IMR-90 (cell line): ENCODE measurements at regions not wholly inside any gene's neighbourhood (a gene's known extent, or its start where the extent isn't known, plus 50 kb on each side); places are given as distances from the start of the nearest gene placed in this dataset.

ENCODE experiments used
- ATAC-seq: fragments of 200-7000 bp; cut with Tn5 transposase; 2 replicates; pipeline ENCODE4 v1.9.1; 2020; ENCODE audit warnings: low read depth, mild to moderate bottlenecking, moderate library complexity
- BruUV-seq: library from RNA; stranded (reverse); fragments of 400-500 nt; replicated peaks from 2 replicates; lab custom pipeline; 2021; lab: Mats Ljungman, UMichigan
- CTCF ChIA-PET: fragments of 300-600 bp; formaldehyde crosslinking; extraction: SDS; loops from one replicate; lab custom pipeline; 2021; ENCODE audit warnings: antibody characterized with exemption; lab: Yijun Ruan, JAX
- POLR2A ChIA-PET: fragments of 300-600 bp; sonication (Branson Sonifier 250); formaldehyde crosslinking; loops from one replicate; lab custom pipeline; 2022; ENCODE audit warnings: antibody characterized with exemption; ENCODE audit not compliant: unreplicated experiment; lab: Charles Lee
- DNase-seq: peaks from one replicate; pipeline ENCODE4 v3.0.0; 2013
- H2AFZ ChIP-seq: replicated peaks from 2 replicates; pipeline ENCODE3; 2013; ENCODE audit warnings: low read length, mild to moderate bottlenecking; ENCODE audit not compliant: poor library complexity
- H2AK5ac ChIP-seq: 2 replicates; pipeline ENCODE4 v1.6.1; 2013; ENCODE audit warnings: low read depth, low read length, inconsistent platforms
- H2AK9ac ChIP-seq: replicated peaks from 2 replicates; pipeline ENCODE3; 2013; ENCODE audit warnings: mild to moderate bottlenecking, low read depth, low read length, moderate library complexity; ENCODE audit not compliant: poor library complexity
- H2BK120ac ChIP-seq: 2 replicates; pipeline ENCODE4 v1.6.1; 2013; ENCODE audit warnings: low read depth, low read length, inconsistent platforms
- H2BK15ac ChIP-seq: 3 replicates; pipeline ENCODE4 v1.6.1; 2013; ENCODE audit warnings: low read depth, low read length, inconsistent platforms
- H2BK20ac ChIP-seq: 2 replicates; pipeline ENCODE4 v1.6.1; 2013; ENCODE audit warnings: low read depth, mild to moderate bottlenecking, inconsistent platforms, low read length, moderate library complexity
- H2BK5ac ChIP-seq: 2 replicates; pipeline ENCODE4 v1.6.1; 2013; ENCODE audit warnings: mild to moderate bottlenecking, low read depth, low read length, inconsistent platforms; ENCODE audit not compliant: poor library complexity, severe bottlenecking
- H3K14ac ChIP-seq: replicated peaks from 2 replicates; pipeline ENCODE4 v1.6.1; 2013; ENCODE audit warnings: low read depth, low read length, inconsistent platforms
- H3K18ac ChIP-seq: 2 replicates; pipeline ENCODE4 v1.6.1; 2013; ENCODE audit warnings: low read depth, low read length, control low read depth
- H3K23ac ChIP-seq: 2 replicates; pipeline ENCODE4 v1.6.1; 2013; ENCODE audit warnings: low read depth, low read length, inconsistent platforms
- H3K27ac ChIP-seq: 2 replicates; pipeline ENCODE4 v1.5.1; 2013; ENCODE audit warnings: mild to moderate bottlenecking, control low read depth, low read length; ENCODE audit not compliant: insufficient read depth
- H3K27me3 ChIP-seq: 2 replicates; pipeline ENCODE4 v1.6.1; 2013; ENCODE audit warnings: low read length; ENCODE audit not compliant: control insufficient read depth, insufficient read depth
- H3K36me3 ChIP-seq: 2 replicates; pipeline ENCODE4 v1.6.1; 2013; ENCODE audit warnings: low read length, mixed read lengths; ENCODE audit not compliant: control insufficient read depth, insufficient read depth
- H3K4ac ChIP-seq: 2 replicates; pipeline ENCODE4 v1.6.1; 2013; ENCODE audit warnings: low read depth, low read length, inconsistent platforms
- H3K4me1 ChIP-seq: 2 replicates; pipeline ENCODE4 v1.6.1; 2013; ENCODE audit warnings: low read length, mixed read lengths; ENCODE audit not compliant: control insufficient read depth, insufficient read depth
- H3K4me2 ChIP-seq: 2 replicates; pipeline ENCODE4 v1.6.1; 2013; ENCODE audit warnings: low read depth, mild to moderate bottlenecking, control low read depth, low read length, moderate library complexity
- H3K4me3 ChIP-seq: 2 replicates; pipeline ENCODE4 v1.5.1; 2013; ENCODE audit warnings: low read depth, mild to moderate bottlenecking, control low read depth, low read length, moderate library complexity; ENCODE audit not compliant: insufficient read depth
- H3K56ac ChIP-seq: 2 replicates; pipeline ENCODE4 v1.6.1; 2013; ENCODE audit warnings: low read length, inconsistent platforms; ENCODE audit not compliant: insufficient read depth; ENCODE audit errors: extremely low read depth
- H3K79me1 ChIP-seq, 2 experiments: 2 replicates each; pipeline ENCODE4 v1.6.1; 2013; ENCODE audit warnings: low read length in 2 of 2, inconsistent platforms in 1 of 2, low read depth in 1 of 2
- H3K9ac ChIP-seq: 2 replicates; pipeline ENCODE4 v1.6.1; 2013; ENCODE audit warnings: low read depth, low read length, control low read depth
- H3K9me1 ChIP-seq: 2 replicates; pipeline ENCODE4 v1.6.1; 2013; ENCODE audit warnings: low read length, inconsistent platforms; ENCODE audit not compliant: insufficient read depth
- H3K9me3 ChIP-seq: 2 replicates; pipeline ENCODE4 v1.6.1; 2013; ENCODE audit warnings: low read length; ENCODE audit not compliant: control insufficient read depth, insufficient read depth
- H4K20me1 ChIP-seq: 2 replicates; pipeline ENCODE4 v1.6.1; 2013; ENCODE audit warnings: low read length, inconsistent platforms; ENCODE audit not compliant: insufficient read depth
- H4K5ac ChIP-seq: 2 replicates; pipeline ENCODE4 v1.6.1; 2013; ENCODE audit warnings: mild to moderate bottlenecking, low read depth, low read length, control low read depth
- H4K8ac ChIP-seq, 2 experiments: 2 replicates each; pipeline ENCODE4 v1.6.1; 2013; ENCODE audit warnings: low read depth in 2 of 2, low read length in 2 of 2, control low read depth in 1 of 2, inconsistent platforms in 1 of 2
- H4K91ac ChIP-seq: 2 replicates; pipeline ENCODE4 v1.6.1; 2013; ENCODE audit warnings: low read depth, low read length, inconsistent platforms; ENCODE audit not compliant: insufficient read depth
- CEBPB ChIP-seq: IDR thresholded peaks from 2 replicates; pipeline ENCODE4 v1.6.1; 2012; ENCODE audit warnings: low read depth, low read length, improper control_type of control experiment
- RAD21 ChIP-seq: IDR thresholded peaks from 2 replicates; pipeline ENCODE4 v1.6.1; 2012; ENCODE audit warnings: low read length, improper control_type of control experiment
- RCOR1 ChIP-seq: IDR thresholded peaks from 2 replicates; pipeline ENCODE4 v1.6.1; 2012; ENCODE audit warnings: mild to moderate bottlenecking, low read length, improper control_type of control experiment; ENCODE audit not compliant: insufficient replicate concordance
- SMC3 ChIP-seq: fragments of 150-350 bp; IDR thresholded peaks from 2 replicates; pipeline ENCODE4 v1.6.1; 2016; ENCODE audit warnings: low read depth, mild to moderate bottlenecking, antibody characterized with exemption, low read length, moderate library complexity
- WGBS, 2 experiments: methylation state at CpG; one replicate each; pipeline versions ENCODE4 v1.1.5 to v1.1.7; 2013; ENCODE audit warnings: missing lambda C conversion rate in 2 of 2; ENCODE audit not compliant: insufficient read length in 1 of 2; ENCODE audit errors: extremely low coverage in 2 of 2; 5-methylcytosine and 5-hydroxymethylcytosine counted together
- dilution Hi-C: fragments of 300-500 bp; cut with HindIII; formaldehyde crosslinking; loops from one replicate; pipeline ENCODE4 v1.14.3; 2018; ENCODE audit warnings: low sequenced_read_pairs; ENCODE audit not compliant: unreplicated experiment
- in situ Hi-C: fragments of 300-500 bp; cut with MboI; formaldehyde crosslinking; loops from 3 replicates; pipeline ENCODE4 v1.14.3; 2019; ENCODE audit warnings: low sequenced_read_pairs, inconsistent platforms, mixed read lengths
- intact Hi-C: fragments of 100-400 bp; cut with micrococcal nuclease; formaldehyde crosslinking; loops from 2 replicates; pipeline ENCODE4 v1.10.0; 2022

GRCh38 chr15:38698254-38698653 is 133.6 kb upstream of the RASGRP1 start:
- ChIA-PET CTCF (interaction anchor here (1.1 to 1.4 kb wide), 2 partner anchors 16 to 258 kb away, joined by 3 read pairs; no protein-coding TSS in a partner anchor), POLR2A (no interaction called here)
- no peak overlapping the region for H4K5ac ChIP-seq
- no peak for DNase-seq
- no peak overlapping the region for H2AFZ ChIP-seq
- no peak for ATAC-seq
- no peaks in the 10 kb centered on the region for H3K79me1 ChIP-seq
- H4K91ac ChIP-seq = no peak overlapping the region
- H3K4me3 ChIP-seq = no peak overlapping the region
- no peaks in the 10 kb centered on the region for H3K36me3 ChIP-seq
- H3K27me3 ChIP-seq = no peaks in the 10 kb centered on the region
- H2BK5ac ChIP-seq = no peak overlapping the region
- no peak overlapping the region for H3K18ac ChIP-seq
- H3K9ac ChIP-seq = no peak overlapping the region
- 0 out of 2 replicates have a peak, but pooled peaks cover 2% of the 10 kb centered on the region for H3K9me3 ChIP-seq
- H2BK20ac ChIP-seq = no peak overlapping the region
- intact Hi-C loops = no loop called here
- BruUV-seq = no TSS peak
- H2BK120ac ChIP-seq = no peak overlapping the region
- H2BK15ac ChIP-seq = no peak overlapping the region
- in situ Hi-C loops = loop anchor here (10.0 to 25.0 kb wide), 2 partner anchors 261 to 703 kb away; no protein-coding TSS in a partner anchor
- no peak overlapping the region for H4K8ac ChIP-seq
- H2AK5ac ChIP-seq = no peak overlapping the region
- H3K9me1 ChIP-seq = no peaks in the 10 kb centered on the region; the same call in 1 of the 2 replicates
- no peak overlapping the region for H2AK9ac ChIP-seq
- TF ChIP-seq CEBPB (no peak), RAD21 (no peak), SMC3 (no peak), RCOR1 (no peak)
- no peak overlapping the region for H3K4ac ChIP-seq
- no peak overlapping the region for H3K27ac ChIP-seq
- dilution Hi-C loops = no loop called here
- H3K4me2 ChIP-seq = no peak overlapping the region
- H3K23ac ChIP-seq = no peak overlapping the region
- peaks cover 14% of the 10 kb centered on the region; the same call in 1 of the 2 replicates for H3K4me1 ChIP-seq
- H3K14ac ChIP-seq = no peak overlapping the region
- H4K20me1 ChIP-seq = no peaks in the 10 kb centered on the region
- H3K56ac ChIP-seq = no peak overlapping the region
- WGBS, 2 experiments = no CpG with 5 or more reads among the region's 4 CpGs
